OCI-LY7 (cell line): ENCODE measurements at regions not wholly inside any gene's neighbourhood (a gene's known extent, or its start where the extent isn't known, plus 50 kb on each side); places are given as distances from the start of the nearest gene placed in this dataset.

Source experiments
- BruUV-seq: library from RNA; stranded (reverse); fragments of 400-500 nt; replicated peaks from 2 replicates; lab custom pipeline; 2021; lab: Mats Ljungman, UMichigan
- CTCF ChIA-PET: fragments of 300-600 bp; sonication (Branson Sonifier 250); formaldehyde crosslinking; loops from one replicate; lab custom pipeline; 2022; ENCODE audit warnings: antibody characterized with exemption; ENCODE audit not compliant: unreplicated experiment; lab: Charles Lee
- POLR2A ChIA-PET: fragments of 300-600 bp; sonication (Branson Sonifier 250); formaldehyde crosslinking; loops from one replicate; lab custom pipeline; 2022; ENCODE audit warnings: antibody characterized with exemption; lab: Charles Lee
- DNase-seq: peaks from one replicate; pipeline ENCODE4 v3.0.0-alpha.2; 2015; ENCODE audit warnings: low spot score
- H2AFZ ChIP-seq: fragments of 200-600 bp; sonication (generic), shearing (Covaris generic); 2 replicates; pipeline ENCODE4 v1.6.1; 2014; ENCODE audit warnings: mild to moderate bottlenecking, antibody characterized with exemption, low read length, moderate library complexity
- H3K27ac ChIP-seq: fragments of 200-600 bp; sonication (generic); 2 replicates; pipeline ENCODE4 v1.5.1; 2014; ENCODE audit warnings: mixed run types, low read depth, mild to moderate bottlenecking, moderate library complexity, low read length, inconsistent platforms; ENCODE audit not compliant: poor library complexity, severe bottlenecking
- H3K36me3 ChIP-seq: fragments of 200-600 bp; sonication (generic); 2 replicates; pipeline ENCODE4 v1.6.1; 2014; ENCODE audit warnings: mild to moderate bottlenecking, antibody characterized with exemption, low read length, moderate library complexity, mixed read lengths; ENCODE audit not compliant: insufficient read depth
- H3K4me1 ChIP-seq: fragments of 200-600 bp; sonication (generic); 2 replicates; pipeline ENCODE4 v1.5.1; 2014; ENCODE audit warnings: mild to moderate bottlenecking, low read length; ENCODE audit not compliant: insufficient read depth, poor library complexity, severe bottlenecking
- H3K4me2 ChIP-seq: fragments of 200-600 bp; sonication (generic); 2 replicates; pipeline ENCODE4 v1.6.1; 2014; ENCODE audit warnings: mild to moderate bottlenecking, low read length
- H3K4me3 ChIP-seq: fragments of 200-600 bp; sonication (generic); 2 replicates; pipeline ENCODE4 v1.5.1; 2014; ENCODE audit warnings: mild to moderate bottlenecking, low read depth, low read length; ENCODE audit not compliant: poor library complexity, severe bottlenecking
- H3K79me2 ChIP-seq: fragments of 200-600 bp; sonication (generic); 2 replicates; pipeline ENCODE4 v1.6.1; 2016; ENCODE audit warnings: low read depth, mild to moderate bottlenecking, low read length, moderate library complexity, mixed read lengths; ENCODE audit not compliant: insufficient read depth
- H3K9me2 ChIP-seq: fragments of 200-600 bp; sonication (generic); 2 replicates; pipeline ENCODE4 v1.6.1; 2016; ENCODE audit warnings: mild to moderate bottlenecking, low read length, mixed read lengths; ENCODE audit not compliant: insufficient read depth
- H3K9me3 ChIP-seq: fragments of 200-600 bp; sonication (generic); 2 replicates; pipeline ENCODE4 v1.6.1; 2014; ENCODE audit warnings: mild to moderate bottlenecking, mixed run types, low read length, mixed read lengths
- H4K20me1 ChIP-seq: fragments of 200-600 bp; sonication (generic); 2 replicates; pipeline ENCODE4 v1.6.1; 2014; ENCODE audit warnings: mild to moderate bottlenecking, antibody characterized with exemption, low read length, moderate library complexity, mixed read lengths; ENCODE audit not compliant: insufficient read depth
- EZH2phosphoT487 ChIP-seq: fragments of 200-600 bp; sonication (generic); IDR thresholded peaks from 2 replicates; pipeline ENCODE4 v1.6.1; 2018; ENCODE audit warnings: low read depth, borderline replicate concordance, mild to moderate bottlenecking, mixed run types, antibody characterized with exemption, low read length, moderate library complexity, mixed read lengths
- intact Hi-C: fragments of 100-400 bp; cut with micrococcal nuclease; formaldehyde crosslinking; loops from one replicate; pipeline ENCODE4 v1.10.0; 2022; ENCODE audit not compliant: unreplicated experiment
- TF ChIP-seq, protein P1 (sequence below): fragments of 200-600 bp; sonication (generic); conservative IDR thresholded peaks from 2 replicates; pipeline ENCODE4 v1.5.1; 2014; ENCODE audit warnings: mild to moderate bottlenecking, antibody characterized with exemption, low read length, moderate library complexity, mixed read lengths

- TF ChIP-seq, protein P1, sequence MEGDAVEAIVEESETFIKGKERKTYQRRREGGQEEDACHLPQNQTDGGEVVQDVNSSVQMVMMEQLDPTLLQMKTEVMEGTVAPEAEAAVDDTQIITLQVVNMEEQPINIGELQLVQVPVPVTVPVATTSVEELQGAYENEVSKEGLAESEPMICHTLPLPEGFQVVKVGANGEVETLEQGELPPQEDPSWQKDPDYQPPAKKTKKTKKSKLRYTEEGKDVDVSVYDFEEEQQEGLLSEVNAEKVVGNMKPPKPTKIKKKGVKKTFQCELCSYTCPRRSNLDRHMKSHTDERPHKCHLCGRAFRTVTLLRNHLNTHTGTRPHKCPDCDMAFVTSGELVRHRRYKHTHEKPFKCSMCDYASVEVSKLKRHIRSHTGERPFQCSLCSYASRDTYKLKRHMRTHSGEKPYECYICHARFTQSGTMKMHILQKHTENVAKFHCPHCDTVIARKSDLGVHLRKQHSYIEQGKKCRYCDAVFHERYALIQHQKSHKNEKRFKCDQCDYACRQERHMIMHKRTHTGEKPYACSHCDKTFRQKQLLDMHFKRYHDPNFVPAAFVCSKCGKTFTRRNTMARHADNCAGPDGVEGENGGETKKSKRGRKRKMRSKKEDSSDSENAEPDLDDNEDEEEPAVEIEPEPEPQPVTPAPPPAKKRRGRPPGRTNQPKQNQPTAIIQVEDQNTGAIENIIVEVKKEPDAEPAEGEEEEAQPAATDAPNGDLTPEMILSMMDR = no peak
- TF ChIP-seq EZH2phosphoT487 = no peak
- CTCF ChIA-PET = no interaction called here
- Histone ChIP-seq H3K9me2 (no peaks in the 10 kb centered on the region), H3K9me3 (no peaks in the 10 kb centered on the region), H2AFZ (no peak overlapping the region), H4K20me1 (no peaks in the 10 kb centered on the region), H3K36me3 (no peaks in the 10 kb centered on the region), H3K4me2 (no peak overlapping the region), H3K27ac (no peak overlapping the region), H3K4me1 (no peaks in the 10 kb centered on the region), H3K4me3 (no peak overlapping the region), H3K79me2 (no peaks in the 10 kb centered on the region)
- POLR2A ChIA-PET = interaction anchor here (0.7 kb wide), 1 partner anchor 144 kb away, joined by 4 read pairs; no protein-coding TSS in a partner anchor
- no TSS peak for BruUV-seq
- DNase-seq = no peak
- intact Hi-C loops = no loop called here
Measured at GRCh38 chr10:131676800-131677421, 223.9 kb upstream of the PPP2R2D start.

- Histone ChIP-seq H3K36me3 (no peaks in the 10 kb centered on the region), H3K79me2 (no peaks in the 10 kb centered on the region), H4K20me1 (no peaks in the 10 kb centered on the region), H3K4me2 (no peak overlapping the region), H2AFZ (no peak overlapping the region), H3K9me3 (no peaks in the 10 kb centered on the region), H3K4me1 (no peaks in the 10 kb centered on the region), H3K9me2 (no peaks in the 10 kb centered on the region), H3K4me3 (no peak overlapping the region), H3K27ac (no peak overlapping the region)
- BruUV-seq = no TSS peak
- TF ChIP-seq EZH2phosphoT487 = no peak
- TF ChIP-seq, protein P1 = no peak
- DNase-seq = no peak
- intact Hi-C loops = no loop called here
- ChIA-PET POLR2A (no interaction called here), CTCF (no interaction called here)
Measured at GRCh38 chr10:131677671-131678070, 223.1 kb upstream of the PPP2R2D start.

DNA sequence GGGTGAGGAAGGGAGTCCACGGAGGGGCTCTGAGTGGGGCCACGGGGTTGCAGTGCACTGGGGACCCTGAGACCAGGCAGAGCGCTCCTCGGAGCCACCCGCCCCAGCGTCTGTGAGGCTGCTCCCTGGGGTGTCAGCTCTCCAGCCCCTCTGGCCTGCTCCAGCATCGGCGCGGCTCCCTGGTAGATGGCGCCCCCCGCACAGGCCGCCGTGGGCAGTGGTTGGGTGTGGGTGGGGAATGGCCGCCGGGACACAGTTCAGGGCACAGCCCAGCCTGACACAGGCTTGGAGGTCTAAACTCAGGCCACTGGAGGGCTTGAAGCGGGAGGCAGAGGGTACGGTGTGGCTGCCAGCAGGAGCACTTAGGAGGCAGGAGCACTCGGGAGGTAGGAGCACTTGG, 222.6 kb upstream of the PPP2R2D start:
- Histone ChIP-seq H3K4me1 (no peaks in the 10 kb centered on the region), H3K4me2 (no peak overlapping the region), H3K36me3 (no peaks in the 10 kb centered on the region), H3K27ac (no peak overlapping the region), H2AFZ (no peak overlapping the region), H3K9me2 (no peaks in the 10 kb centered on the region), H4K20me1 (no peaks in the 10 kb centered on the region), H3K4me3 (no peak overlapping the region), H3K9me3 (no peaks in the 10 kb centered on the region), H3K79me2 (no peaks in the 10 kb centered on the region)
- CTCF ChIA-PET = no interaction called here
- DNase-seq = no peak
- no TSS peak for BruUV-seq
- intact Hi-C loops = no loop called here
- POLR2A ChIA-PET = interaction anchor here (0.6 kb wide), 1 partner anchor 395 kb away, joined by 3 read pairs; no protein-coding TSS in a partner anchor
- TF ChIP-seq EZH2phosphoT487 = no peak
- TF ChIP-seq, protein P1 = no peak
